ENCODE measurements at regions not wholly inside any gene's neighbourhood (a gene's known extent, or its start where the extent isn't known, plus 50 kb on each side); places are given as distances from the start of the nearest gene placed in this dataset.

- Mint-ChIP-seq H3K27ac (peak overlapping the region in 2 of 6 donors; percentile 16 to 88), H3K9me3 (peaks cover 0 to 2% (median 0%) of the 10 kb centered on the region in 7 donors), H3K36me3 (no peaks in the 10 kb centered on the region), H3K4me1 (peaks cover 0 to 4% (median 0%) of the 10 kb centered on the region in 3 donors), H3K27me3 (peaks cover 23 to 32% (median 30%) of the 10 kb centered on the region in 3 donors), H3K4me3 (no peak overlapping the region)
- DNase-seq, result no peak
- ATAC-seq (ENCODE audit: low read depth in 2 of 2), result no peak
These were observed 330.2 kb downstream of the C16orf95 start for GRCh38 chr16:86986809-86987487.

- Mint-ChIP-seq H3K36me3 (no peaks in the 10 kb centered on the region), H3K9me3 (peaks cover 0 to 7% (median 0%) of the 10 kb centered on the region in 7 donors), H3K4me3 (no peak overlapping the region), H3K27me3 (peaks cover 34 to 43% (median 41%) of the 10 kb centered on the region in 3 donors), H3K27ac (no peak overlapping the region), H3K4me1 (peaks cover 0 to 4% (median 0%) of the 10 kb centered on the region in 3 donors)
- DNase-seq (no peak), ATAC-seq (ENCODE audit: low read depth in 2 of 2) (no peak)
These were observed 329.2 kb downstream of the C16orf95 start for GRCh38 chr16:86987746-86988670.

- DNase-seq, result no peak
- Mint-ChIP-seq H3K27ac (peak overlapping the region in 1 of 6 donors; percentile 64), H3K36me3 (no peaks in the 10 kb centered on the region)
These were observed 328.1 kb downstream of the C16orf95 start for GRCh38 chr16:86988920-86989696.

GRCh38 chr16:86990451-86990850, 326.7 kb downstream of the C16orf95 start:
- Mint-ChIP-seq H3K4me1 (peaks cover 0 to 4% (median 0%) of the 10 kb centered on the region in 3 donors), H3K36me3 (no peaks in the 10 kb centered on the region), H3K4me3 (no peak overlapping the region), H3K27me3 (peaks cover 38 to 48% (median 47%) of the 10 kb centered on the region in 3 donors), H3K27ac (peak overlapping the region in 1 of 6 donors; percentile 53), H3K9me3 (peaks cover 0 to 7% (median 0%) of the 10 kb centered on the region in 7 donors)
- no peak for DNase-seq
- no peak for ATAC-seq (ENCODE audit: low read depth in 2 of 2)

More at GRCh38 chr16:86988920-86989696, 328.1 kb downstream of the C16orf95 start:
- Mint-ChIP-seq H3K27me3 (peaks cover 38 to 48% (median 47%) of the 10 kb centered on the region in 3 donors), H3K4me1 (peaks cover 0 to 4% (median 0%) of the 10 kb centered on the region in 3 donors), H3K4me3 (peak overlapping the region in 2 of 8 donors; percentile 43 to 66), H3K9me3 (peaks cover 0 to 7% (median 0%) of the 10 kb centered on the region in 7 donors)
- ATAC-seq (ENCODE audit: low read depth in 2 of 2), result no peak

- Mint-ChIP-seq H3K36me3 (no peaks in the 10 kb centered on the region), H3K27me3 (peaks cover 38 to 48% (median 47%) of the 10 kb centered on the region in 3 donors), H3K4me3 (no peak overlapping the region), H3K9me3 (peaks cover 0 to 7% (median 0%) of the 10 kb centered on the region in 7 donors), H3K4me1 (peaks cover 0 to 4% (median 0%) of the 10 kb centered on the region in 3 donors), H3K27ac (no peak overlapping the region)
- no peak for ATAC-seq (ENCODE audit: low read depth in 2 of 2)
- no peak for DNase-seq
These were observed 325.5 kb downstream of the C16orf95 start for GRCh38 chr16:86991679-86992078.

GRCh38 chr16:86992587-86992986, 324.6 kb downstream of the C16orf95 start:
- Mint-ChIP-seq H3K36me3 (no peaks in the 10 kb centered on the region), H3K4me3 (peak overlapping the region in 1 of 8 donors; percentile 23), H3K27ac (no peak overlapping the region), H3K27me3 (peaks cover 38 to 54% (median 48%) of the 10 kb centered on the region in 3 donors), H3K9me3 (peaks cover 0 to 6% (median 0%) of the 10 kb centered on the region in 7 donors), H3K4me1 (peaks cover 0 to 4% (median 0%) of the 10 kb centered on the region in 3 donors)
- no peak for ATAC-seq (ENCODE audit: low read depth in 2 of 2)
- no peak for DNase-seq

- H3K27me3 Mint-ChIP-seq, result peaks cover 38 to 57% (median 44%) of the 10 kb centered on the region in 3 donors
These were observed 323.6 kb downstream of the C16orf95 start for GRCh38 chr16:86993426-86994110.

GRCh38 chr16:86994215-86994614, 323.0 kb downstream of the C16orf95 start:
- Mint-ChIP-seq H3K9me3 (peaks cover 0 to 11% (median 1%) of the 10 kb centered on the region in 7 donors), H3K4me1 (peaks cover 0 to 8% (median 0%) of the 10 kb centered on the region in 3 donors), H3K27ac (no peak overlapping the region), H3K36me3 (no peaks in the 10 kb centered on the region), H3K27me3 (peaks cover 38 to 61% (median 43%) of the 10 kb centered on the region in 3 donors), H3K4me3 (no peak overlapping the region)
- DNase-seq (no peak), ATAC-seq (ENCODE audit: low read depth in 2 of 2) (no peak)

More at GRCh38 chr16:86993426-86994110, 323.6 kb downstream of the C16orf95 start:
- Mint-ChIP-seq H3K4me1 (peaks cover 0 to 5% (median 0%) of the 10 kb centered on the region in 3 donors), H3K9me3 (peaks cover 0 to 8% (median 1%) of the 10 kb centered on the region in 7 donors), H3K4me3 (no peak overlapping the region), H3K36me3 (no peaks in the 10 kb centered on the region), H3K27ac (no peak overlapping the region)
- DNase-seq (no peak), ATAC-seq (ENCODE audit: low read depth in 2 of 2) (no peak)

- H3K36me3 Mint-ChIP-seq, result no peaks in the 10 kb centered on the region
- H3K4me1 Mint-ChIP-seq, result peaks cover 0 to 8% (median 0%) of the 10 kb centered on the region in 3 donors
- peaks cover 34 to 61% (median 44%) of the 10 kb centered on the region in 3 donors for H3K27me3 Mint-ChIP-seq
- DNase-seq (no peak), ATAC-seq (ENCODE audit: low read depth in 2 of 2) (no peak)
- H3K27ac Mint-ChIP-seq, result no peak overlapping the region
- H3K9me3 Mint-ChIP-seq, result peaks cover 0 to 11% (median 1%) of the 10 kb centered on the region in 7 donors
- H3K4me3 Mint-ChIP-seq, result no peak overlapping the region
These were observed 322.5 kb downstream of the C16orf95 start for GRCh38 chr16:86994651-86995171.

- H3K27me3 Mint-ChIP-seq, result peaks cover 27 to 54% (median 40%) of the 10 kb centered on the region in 3 donors
These were observed 321.7 kb downstream of the C16orf95 start for GRCh38 chr16:86995456-86995855.

GRCh38 chr16:86996081-86996480, 321.1 kb downstream of the C16orf95 start:
- H3K9me3 Mint-ChIP-seq, result peaks cover 0 to 11% (median 1%) of the 10 kb centered on the region in 7 donors

More at GRCh38 chr16:86995456-86995855, 321.7 kb downstream of the C16orf95 start:
- no peak overlapping the region for H3K4me3 Mint-ChIP-seq
- H3K9me3 Mint-ChIP-seq, result peaks cover 0 to 11% (median 1%) of the 10 kb centered on the region in 7 donors
- no peaks in the 10 kb centered on the region for H3K36me3 Mint-ChIP-seq
- no peak overlapping the region for H3K27ac Mint-ChIP-seq
- ATAC-seq (ENCODE audit: low read depth in 2 of 2) (no peak), DNase-seq (no peak)
- H3K4me1 Mint-ChIP-seq, result peaks cover 0 to 4% (median 0%) of the 10 kb centered on the region in 3 donors

GRCh38 chr16:86997058-86997457, 320.1 kb downstream of the C16orf95 start:
- Mint-ChIP-seq H3K27me3 (peaks cover 14 to 38% (median 30%) of the 10 kb centered on the region in 3 donors), H3K9me3 (peaks cover 0 to 11% (median 1%) of the 10 kb centered on the region in 7 donors), H3K27ac (peak overlapping the region in 1 of 6 donors; percentile 34), H3K4me3 (no peak overlapping the region), H3K36me3 (no peaks in the 10 kb centered on the region), H3K4me1 (peaks cover 0 to 4% (median 0%) of the 10 kb centered on the region in 3 donors)
- ATAC-seq (ENCODE audit: low read depth in 2 of 2) (no peak), DNase-seq (no peak)

More at GRCh38 chr16:86996081-86996480, 321.1 kb downstream of the C16orf95 start:
- peaks cover 24 to 48% (median 35%) of the 10 kb centered on the region in 3 donors for H3K27me3 Mint-ChIP-seq
- no peak for ATAC-seq (ENCODE audit: low read depth in 2 of 2)
- no peak overlapping the region for H3K27ac Mint-ChIP-seq
- no peak for DNase-seq
- H3K36me3 Mint-ChIP-seq, result no peaks in the 10 kb centered on the region
- H3K4me1 Mint-ChIP-seq, result peaks cover 0 to 4% (median 0%) of the 10 kb centered on the region in 3 donors
- H3K4me3 Mint-ChIP-seq, result no peak overlapping the region
